DND-41 (cell line): ENCODE measurements at regions not wholly inside any gene's neighbourhood (a gene's known extent, or its start where the extent isn't known, plus 50 kb on each side); places are given as distances from the start of the nearest gene placed in this dataset.

Experiments
- ATAC-seq: fragments of 200-7000 bp; cut with Tn5 transposase; 3 replicates; pipeline ENCODE4 v1.9.1; 2021; ENCODE audit warnings: low read depth; ENCODE audit not compliant: insufficient read depth
- DNase-seq: peaks from one replicate; pipeline ENCODE4 v3.0.0-alpha.2; 2020
- H2AFZ ChIP-seq: 2 replicates; pipeline ENCODE4 v1.6.0; 2012; ENCODE audit warnings: low read depth, low read length
- H3K27ac ChIP-seq: 2 replicates; pipeline ENCODE4 v1.5.1; 2012; ENCODE audit warnings: low read length, inconsistent platforms
- H3K27me3 ChIP-seq: fragments of 200-600 bp; sonication (generic); 2 replicates; pipeline ENCODE4 v1.6.0; 2012; ENCODE audit warnings: low read length, mild to moderate bottlenecking, inconsistent platforms; ENCODE audit not compliant: insufficient read depth, poor library complexity
- H3K36me3 ChIP-seq: 2 replicates; pipeline ENCODE4 v1.5.1; 2012; ENCODE audit warnings: low read length, inconsistent platforms; ENCODE audit not compliant: insufficient read depth
- H3K4me1 ChIP-seq: 2 replicates; pipeline ENCODE4 v1.5.1; 2012; ENCODE audit warnings: mild to moderate bottlenecking, low read length; ENCODE audit not compliant: insufficient read depth
- H3K4me2 ChIP-seq: 2 replicates; pipeline ENCODE4 v1.6.0; 2012; ENCODE audit warnings: mild to moderate bottlenecking, moderate library complexity, low read length, inconsistent platforms; ENCODE audit not compliant: insufficient read depth
- H3K4me3 ChIP-seq, 2 experiments: fragments of 200-600 bp in 1 of 2; shearing (Covaris generic) in 1 of 2; 2 replicates each; pipeline ENCODE4 v1.5.1; 2012 to 2016; ENCODE audit warnings: inconsistent platforms in 2 of 2, low read length in 2 of 2, mild to moderate bottlenecking in 2 of 2, low read depth in 1 of 2, moderate library complexity in 1 of 2
- H3K79me2 ChIP-seq: 2 replicates; pipeline ENCODE4 v1.6.0; 2012; ENCODE audit warnings: low read length, inconsistent platforms; ENCODE audit not compliant: insufficient read depth
- H3K9ac ChIP-seq: 2 replicates; pipeline ENCODE4 v1.6.0; 2012; ENCODE audit warnings: low read depth, mild to moderate bottlenecking, inconsistent platforms, low read length, moderate library complexity
- H3K9me3 ChIP-seq: 2 replicates; pipeline ENCODE4 v1.5.1; 2012; ENCODE audit warnings: low read length, moderate library complexity, mild to moderate bottlenecking, inconsistent platforms; ENCODE audit not compliant: insufficient read depth, severe bottlenecking
- H4K20me1 ChIP-seq: 2 replicates; pipeline ENCODE4 v1.6.0; 2012; ENCODE audit warnings: low read length; ENCODE audit not compliant: insufficient read depth
- EZH2 ChIP-seq: IDR thresholded peaks from 3 replicates; pipeline ENCODE4 v1.6.1; 2012; ENCODE audit warnings: borderline replicate concordance, low read depth, mild to moderate bottlenecking, moderate library complexity, low read length, inconsistent platforms; ENCODE audit not compliant: severe bottlenecking
- TF ChIP-seq, protein P1 (sequence below): IDR thresholded peaks from 2 replicates; pipeline ENCODE4 v1.5.1; 2012; ENCODE audit warnings: borderline replicate concordance, low read length, moderate library complexity, mild to moderate bottlenecking; ENCODE audit not compliant: poor library complexity, severe bottlenecking; ENCODE audit errors: extremely low read depth

DNA sequence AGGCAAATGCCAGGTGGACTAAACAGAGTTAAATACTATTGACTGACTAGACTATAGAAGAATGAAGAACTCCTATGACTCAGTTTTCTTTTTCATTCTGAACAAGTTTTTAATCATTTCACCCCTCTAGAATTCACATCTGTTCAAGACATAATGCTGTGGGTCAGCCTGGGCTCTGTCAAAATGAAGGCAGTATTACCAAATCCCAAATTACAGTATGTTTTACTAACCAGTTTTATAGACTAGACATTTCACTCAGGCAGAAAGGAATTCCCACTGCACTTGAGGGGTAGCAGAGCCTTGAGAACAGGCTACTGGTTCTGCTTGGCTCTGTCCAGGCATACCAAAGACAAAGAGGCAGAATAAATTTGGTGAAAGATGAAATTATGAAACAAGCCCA lies 511.7 kb downstream of the EPHA4 start:
- Histone ChIP-seq H4K20me1 (no peaks in the 10 kb centered on the region), H3K79me2 (no peaks in the 10 kb centered on the region), H3K9me3 (no peaks in the 10 kb centered on the region), H2AFZ (no peak overlapping the region), H3K27ac (no peak overlapping the region), H3K4me3 (no peak overlapping the region), H3K27me3 (no peaks in the 10 kb centered on the region), H3K9ac (no peak overlapping the region), H3K4me1 (no peaks in the 10 kb centered on the region), H3K36me3 (no peaks in the 10 kb centered on the region), H3K4me2 (no peak overlapping the region)
- DNase-seq (no peak), ATAC-seq (no peak)
- no peak for TF ChIP-seq EZH2
- TF ChIP-seq, protein P1, sequence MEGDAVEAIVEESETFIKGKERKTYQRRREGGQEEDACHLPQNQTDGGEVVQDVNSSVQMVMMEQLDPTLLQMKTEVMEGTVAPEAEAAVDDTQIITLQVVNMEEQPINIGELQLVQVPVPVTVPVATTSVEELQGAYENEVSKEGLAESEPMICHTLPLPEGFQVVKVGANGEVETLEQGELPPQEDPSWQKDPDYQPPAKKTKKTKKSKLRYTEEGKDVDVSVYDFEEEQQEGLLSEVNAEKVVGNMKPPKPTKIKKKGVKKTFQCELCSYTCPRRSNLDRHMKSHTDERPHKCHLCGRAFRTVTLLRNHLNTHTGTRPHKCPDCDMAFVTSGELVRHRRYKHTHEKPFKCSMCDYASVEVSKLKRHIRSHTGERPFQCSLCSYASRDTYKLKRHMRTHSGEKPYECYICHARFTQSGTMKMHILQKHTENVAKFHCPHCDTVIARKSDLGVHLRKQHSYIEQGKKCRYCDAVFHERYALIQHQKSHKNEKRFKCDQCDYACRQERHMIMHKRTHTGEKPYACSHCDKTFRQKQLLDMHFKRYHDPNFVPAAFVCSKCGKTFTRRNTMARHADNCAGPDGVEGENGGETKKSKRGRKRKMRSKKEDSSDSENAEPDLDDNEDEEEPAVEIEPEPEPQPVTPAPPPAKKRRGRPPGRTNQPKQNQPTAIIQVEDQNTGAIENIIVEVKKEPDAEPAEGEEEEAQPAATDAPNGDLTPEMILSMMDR = no peak

GRCh38 chr2:221063568-221063967 lies 508.5 kb downstream of the EPHA4 start:
- Histone ChIP-seq H3K36me3 (no peaks in the 10 kb centered on the region), H2AFZ (no peak overlapping the region), H4K20me1 (no peaks in the 10 kb centered on the region), H3K4me3 (no peak overlapping the region), H3K9ac (no peak overlapping the region), H3K27ac (no peak overlapping the region), H3K27me3 (no peaks in the 10 kb centered on the region), H3K4me2 (no peak overlapping the region), H3K4me1 (no peaks in the 10 kb centered on the region), H3K79me2 (no peaks in the 10 kb centered on the region), H3K9me3 (no peaks in the 10 kb centered on the region)
- DNase-seq = no peak
- TF ChIP-seq, protein P1 = no peak
- no peak for TF ChIP-seq EZH2
- no peak for ATAC-seq

DNA sequence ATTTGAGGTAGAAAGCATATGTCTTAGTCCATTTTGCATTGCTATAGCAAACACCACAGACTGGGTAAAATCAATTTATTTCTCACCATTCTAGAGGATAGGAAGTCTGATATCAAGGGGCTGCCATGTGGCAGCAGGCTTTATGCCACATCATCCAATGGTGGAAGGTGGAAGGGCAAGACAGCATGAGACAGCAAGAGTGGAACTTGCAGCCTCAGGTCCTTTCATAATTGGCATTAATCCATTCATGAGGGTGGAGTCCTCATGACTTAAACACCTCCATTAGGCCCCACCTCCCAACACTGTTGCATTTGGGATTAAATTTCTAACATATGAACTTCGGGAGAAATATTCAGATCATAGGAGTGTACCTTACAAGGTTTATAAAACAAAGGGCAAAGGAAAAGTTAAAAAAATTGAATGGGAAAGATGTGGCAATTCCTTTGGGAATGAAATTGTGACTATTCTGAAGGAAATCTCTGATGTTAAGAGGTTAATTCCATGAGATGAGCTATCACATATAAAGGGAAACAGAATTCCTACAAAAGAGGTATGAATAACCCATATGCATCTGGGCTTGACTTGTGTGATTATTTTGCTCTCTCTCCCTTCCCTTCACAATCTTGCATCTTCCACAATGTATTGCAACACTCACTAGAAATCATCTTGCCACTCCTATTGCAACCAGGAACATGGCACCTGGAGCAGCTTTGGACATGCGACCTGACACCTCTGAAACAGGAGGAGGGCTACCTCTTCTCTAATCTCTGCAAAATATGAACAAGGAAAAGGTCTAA lies 507.8 kb downstream of the EPHA4 start:
- DNase-seq (no peak), ATAC-seq (no peak)
- Histone ChIP-seq H3K79me2 (no peaks in the 10 kb centered on the region), H3K27me3 (no peaks in the 10 kb centered on the region), H3K9ac (no peak overlapping the region), H3K9me3 (no peaks in the 10 kb centered on the region), H3K4me3 (no peak overlapping the region), H4K20me1 (no peaks in the 10 kb centered on the region), H2AFZ (no peak overlapping the region), H3K4me2 (no peak overlapping the region), H3K27ac (no peak overlapping the region), H3K4me1 (no peaks in the 10 kb centered on the region), H3K36me3 (no peaks in the 10 kb centered on the region)
- TF ChIP-seq, protein P1 = no peak
- TF ChIP-seq EZH2 = no peak

DNA sequence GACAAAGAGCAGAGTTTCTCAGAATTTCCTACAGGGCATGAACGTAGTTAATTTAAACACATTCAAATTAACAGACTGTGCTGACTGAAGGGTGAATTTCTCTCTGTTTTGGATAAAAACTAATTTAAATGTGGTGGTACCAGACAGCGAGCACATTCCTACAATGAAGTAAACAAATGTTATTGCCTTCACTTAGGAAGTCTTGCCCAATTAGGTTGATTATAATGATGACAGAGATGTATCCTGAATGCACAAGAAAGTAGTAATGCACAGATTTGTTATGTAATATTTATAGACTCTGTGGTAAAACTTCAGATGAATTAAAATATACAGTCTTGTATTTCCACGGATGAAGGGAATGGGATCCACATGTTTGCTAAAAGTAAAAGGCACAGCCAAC lies 507.2 kb downstream of the EPHA4 start:
- no peak for DNase-seq
- H3K4me1 ChIP-seq = no peaks in the 10 kb centered on the region
- H4K20me1 ChIP-seq = no peaks in the 10 kb centered on the region
- H3K27me3 ChIP-seq = no peaks in the 10 kb centered on the region
- TF ChIP-seq, protein P1 = no peak
- no peak for TF ChIP-seq EZH2
- H3K79me2 ChIP-seq = no peaks in the 10 kb centered on the region
- no peak overlapping the region for H3K4me3 ChIP-seq
- ATAC-seq = no peak
- H3K4me2 ChIP-seq = no peak overlapping the region
- no peaks in the 10 kb centered on the region for H3K9me3 ChIP-seq
- H2AFZ ChIP-seq = no peak overlapping the region
- no peaks in the 10 kb centered on the region for H3K36me3 ChIP-seq
- H3K27ac ChIP-seq = no peak overlapping the region
- H3K9ac ChIP-seq = no peak overlapping the region
